C4-2B (cell line): ENCODE measurements at regions not wholly inside any gene's neighbourhood (a gene's known extent, or its start where the extent isn't known, plus 50 kb on each side); places are given as distances from the start of the nearest gene placed in this dataset.
"Not testable (repeated sequence)": the region's sequence is repeated elsewhere in the genome, so short reads cannot be mapped to it uniquely, and the experiment has no call there.

Experiments used
- H3K27ac ChIP-seq: fragments of 450-650 bp; 2 replicates; pipeline ENCODE4 v1.5.1; 2017
- ZFX ChIP-seq: fragments of 450-650 bp; IDR thresholded peaks from 2 replicates; pipeline ENCODE4 v1.6.1; 2017
- TF ChIP-seq, protein P1 (sequence below): fragments of 450-650 bp; conservative IDR thresholded peaks from 2 replicates; pipeline ENCODE4 v1.5.1; 2017; ENCODE audit warnings: mild to moderate bottlenecking

DNA sequence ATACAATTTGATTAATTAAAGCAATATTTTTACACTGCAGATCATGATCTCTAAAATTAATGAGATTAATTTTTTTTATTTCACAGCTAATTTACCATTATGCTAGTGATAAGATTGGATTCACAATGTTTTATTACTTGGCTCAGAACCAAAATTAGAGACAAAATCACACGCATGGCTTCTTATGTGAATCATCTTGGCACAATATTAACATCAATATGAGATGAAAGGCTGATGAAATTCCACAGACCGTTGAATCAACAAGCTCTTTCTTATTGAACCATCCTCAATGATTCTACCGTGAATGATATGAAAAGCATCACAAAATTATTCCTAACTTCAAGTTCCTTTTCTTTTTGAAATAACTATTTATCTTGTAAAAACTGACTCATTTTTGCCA, 544.9 kb downstream of the KCNT2 start:
- TF ChIP-seq ZFX: no peak
- TF ChIP-seq, protein P1, sequence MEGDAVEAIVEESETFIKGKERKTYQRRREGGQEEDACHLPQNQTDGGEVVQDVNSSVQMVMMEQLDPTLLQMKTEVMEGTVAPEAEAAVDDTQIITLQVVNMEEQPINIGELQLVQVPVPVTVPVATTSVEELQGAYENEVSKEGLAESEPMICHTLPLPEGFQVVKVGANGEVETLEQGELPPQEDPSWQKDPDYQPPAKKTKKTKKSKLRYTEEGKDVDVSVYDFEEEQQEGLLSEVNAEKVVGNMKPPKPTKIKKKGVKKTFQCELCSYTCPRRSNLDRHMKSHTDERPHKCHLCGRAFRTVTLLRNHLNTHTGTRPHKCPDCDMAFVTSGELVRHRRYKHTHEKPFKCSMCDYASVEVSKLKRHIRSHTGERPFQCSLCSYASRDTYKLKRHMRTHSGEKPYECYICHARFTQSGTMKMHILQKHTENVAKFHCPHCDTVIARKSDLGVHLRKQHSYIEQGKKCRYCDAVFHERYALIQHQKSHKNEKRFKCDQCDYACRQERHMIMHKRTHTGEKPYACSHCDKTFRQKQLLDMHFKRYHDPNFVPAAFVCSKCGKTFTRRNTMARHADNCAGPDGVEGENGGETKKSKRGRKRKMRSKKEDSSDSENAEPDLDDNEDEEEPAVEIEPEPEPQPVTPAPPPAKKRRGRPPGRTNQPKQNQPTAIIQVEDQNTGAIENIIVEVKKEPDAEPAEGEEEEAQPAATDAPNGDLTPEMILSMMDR: no peak
- H3K27ac ChIP-seq: no peak overlapping the region

- TF ChIP-seq, protein P1: no peak
- TF ChIP-seq ZFX: no peak
- H3K27ac ChIP-seq: no peak overlapping the region
These were observed 547.7 kb downstream of the KCNT2 start for GRCh38 chr1:196060539-196060938.

GRCh38 chr1:196059210-196059609, 549.0 kb downstream of the KCNT2 start:
- no peak for TF ChIP-seq ZFX
- TF ChIP-seq, protein P1: 0 out of 2 replicates have a peak, but pooled peaks have one; percentile 7
- H3K27ac ChIP-seq: no peak overlapping the region

DNA sequence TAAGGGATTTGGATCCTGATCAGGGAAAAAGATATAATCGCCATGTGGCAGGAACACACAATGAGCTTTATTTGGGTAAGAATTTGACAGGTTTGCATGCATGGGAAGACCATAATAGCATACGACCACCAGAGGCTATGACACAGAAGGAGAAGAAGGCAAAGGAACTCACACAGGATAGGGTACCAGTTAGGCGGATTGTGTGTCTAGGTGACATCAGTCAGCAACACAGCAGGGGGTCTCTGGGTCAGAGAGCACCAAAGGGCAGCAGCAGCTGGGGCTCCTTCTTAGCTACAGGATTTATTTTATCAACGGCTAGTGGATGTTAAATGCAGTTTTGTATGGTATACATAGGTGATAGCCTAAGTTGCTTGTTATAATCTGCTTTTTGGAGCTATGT, 551.3 kb downstream of the KCNT2 start:
- TF ChIP-seq, protein P1: no peak
- no peak for TF ChIP-seq ZFX

DNA sequence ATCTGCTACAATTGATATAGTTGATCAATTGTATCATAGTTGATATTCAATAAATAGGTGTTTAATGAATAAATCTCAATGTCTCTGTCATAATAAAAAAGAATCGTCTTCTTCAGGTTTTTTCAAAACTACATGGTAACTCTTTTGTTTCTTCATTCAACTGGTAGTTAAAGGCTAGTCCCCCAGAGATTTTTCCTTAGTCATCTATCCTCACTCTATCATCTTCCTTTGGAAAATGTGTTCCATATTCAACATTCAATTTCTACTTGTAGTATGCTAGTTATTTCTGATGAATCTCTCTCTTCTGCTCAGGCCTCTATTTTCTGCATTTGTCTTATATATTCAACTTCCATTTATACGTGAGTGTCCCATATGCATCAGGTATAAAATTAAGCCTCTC, 558.8 kb downstream of the KCNT2 start:
- TF ChIP-seq ZFX: no peak
- TF ChIP-seq, protein P1: no peak

More for the DNA sequence above, 551.3 kb downstream of the KCNT2 start:
- peak overlapping the region; percentile 50; the same call in 1 of the 2 replicates for H3K27ac ChIP-seq

GRCh38 chr1:196043268-196043667, 565.0 kb downstream of the KCNT2 start:
- no peak overlapping the region for H3K27ac ChIP-seq
- TF ChIP-seq ZFX: no peak
- TF ChIP-seq, protein P1: no peak

More for the DNA sequence above, 558.8 kb downstream of the KCNT2 start:
- H3K27ac ChIP-seq: no peak overlapping the region

GRCh38 chr1:196034080-196034706, 574.0 kb downstream of the KCNT2 start:
- TF ChIP-seq, protein P1: no peak
- TF ChIP-seq ZFX: no peak
- no peak overlapping the region for H3K27ac ChIP-seq

DNA sequence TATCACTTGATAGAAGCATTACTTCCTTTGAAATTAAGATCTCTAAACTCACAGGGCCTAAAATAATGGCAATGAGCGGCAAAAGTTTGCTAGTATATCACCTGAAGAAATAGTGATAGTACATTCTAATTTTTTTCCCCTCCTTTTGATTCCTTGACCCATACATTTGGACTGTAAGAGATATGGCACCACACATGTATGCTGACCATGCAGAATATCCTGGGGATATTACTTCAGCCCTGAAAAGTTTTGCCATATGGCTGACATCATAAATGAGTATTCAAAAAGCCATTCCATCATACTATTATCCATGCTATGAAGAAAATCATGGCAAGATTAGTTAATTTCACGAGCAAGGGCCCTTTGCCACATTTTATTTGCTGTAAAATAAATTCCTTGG, 576.9 kb downstream of the KCNT2 start:
- not testable (repeated sequence) for H3K27ac ChIP-seq
